Osteocyte (in vitro differentiated cells): ENCODE measurements at regions not wholly inside any gene's neighbourhood (a gene's known extent, or its start where the extent isn't known, plus 50 kb on each side); places are given as distances from the start of the nearest gene placed in this dataset.

Source experiments
- DNase-seq: peaks from one replicate; pipeline ENCODE4 v3.0.0; 2021; ENCODE audit warnings: mixed read lengths; ENCODE audit not compliant: unreplicated experiment; ENCODE audit errors: extremely low spot score
- H3K27ac Mint-ChIP-seq: one replicate; pipeline ENCODE4 v1.8.0; 2021; ENCODE audit warnings: mild to moderate bottlenecking, mixed read lengths; ENCODE audit not compliant: unreplicated experiment
- H3K27me3 Mint-ChIP-seq: one replicate; pipeline ENCODE4 v1.8.0; 2021; ENCODE audit warnings: mixed read lengths; ENCODE audit not compliant: unreplicated experiment
- H3K36me3 Mint-ChIP-seq: one replicate; pipeline ENCODE4 v1.8.0; 2021; ENCODE audit warnings: mixed read lengths; ENCODE audit not compliant: unreplicated experiment
- H3K4me1 Mint-ChIP-seq: one replicate; pipeline ENCODE4 v1.8.0; 2021; ENCODE audit warnings: mixed read lengths; ENCODE audit not compliant: unreplicated experiment
- H3K4me3 Mint-ChIP-seq: one replicate; pipeline ENCODE4 v1.8.0; 2021; ENCODE audit warnings: mild to moderate bottlenecking, moderate library complexity, mixed read lengths; ENCODE audit not compliant: unreplicated experiment
- H3K9me3 Mint-ChIP-seq: one replicate; pipeline ENCODE4 v1.8.0; 2021; ENCODE audit warnings: mixed read lengths; ENCODE audit not compliant: unreplicated experiment
- CTCF ChIP-seq: fragments of 200-600 bp; sonication (generic); IDR thresholded peaks from 2 replicates; pipeline ENCODE4 v1.5.0; 2021; ENCODE audit warnings: antibody characterized with exemption, mild to moderate bottlenecking, moderate library complexity

GRCh38 chr21:28310171-28310685 is 682.4 kb downstream of the LTN1 start:
- Mint-ChIP-seq H3K27ac (no peak overlapping the region), H3K36me3 (peaks cover 7% of the 10 kb centered on the region), H3K4me1 (peaks cover 17% of the 10 kb centered on the region), H3K9me3 (peaks cover 15% of the 10 kb centered on the region), H3K27me3 (no peaks in the 10 kb centered on the region), H3K4me3 (no peak overlapping the region)
- no peak for TF ChIP-seq CTCF
- no peak for DNase-seq

GRCh38 chr21:28309596-28309995 is 683.1 kb downstream of the LTN1 start:
- no peaks in the 10 kb centered on the region for H3K27me3 Mint-ChIP-seq
- peaks cover 15% of the 10 kb centered on the region for H3K9me3 Mint-ChIP-seq
- no peak overlapping the region for H3K4me3 Mint-ChIP-seq
- peaks cover 17% of the 10 kb centered on the region for H3K4me1 Mint-ChIP-seq
- TF ChIP-seq CTCF: no peak
- no peak overlapping the region for H3K27ac Mint-ChIP-seq
- peaks cover 7% of the 10 kb centered on the region for H3K36me3 Mint-ChIP-seq
- no peak for DNase-seq

GRCh38 chr21:28308516-28308915 is 684.2 kb downstream of the LTN1 start:
- no peak overlapping the region for H3K4me3 Mint-ChIP-seq
- no peak overlapping the region for H3K27ac Mint-ChIP-seq
- no peak for TF ChIP-seq CTCF
- H3K4me1 Mint-ChIP-seq: peaks cover 17% of the 10 kb centered on the region
- peaks cover 7% of the 10 kb centered on the region for H3K36me3 Mint-ChIP-seq
- DNase-seq: no peak
- peaks cover 15% of the 10 kb centered on the region for H3K9me3 Mint-ChIP-seq
- H3K27me3 Mint-ChIP-seq: no peaks in the 10 kb centered on the region

GRCh38 chr21:28299946-28300345 is 692.7 kb downstream of the LTN1 start:
- Mint-ChIP-seq H3K9me3 (peaks cover 13% of the 10 kb centered on the region), H3K4me3 (no peak overlapping the region), H3K27me3 (no peaks in the 10 kb centered on the region), H3K27ac (no peak overlapping the region), H3K4me1 (no peaks in the 10 kb centered on the region), H3K36me3 (no peaks in the 10 kb centered on the region)
- TF ChIP-seq CTCF: no peak
- DNase-seq: no peak

GRCh38 chr21:28298251-28298672 is 694.4 kb downstream of the LTN1 start:
- Mint-ChIP-seq H3K27me3 (no peaks in the 10 kb centered on the region), H3K36me3 (no peaks in the 10 kb centered on the region), H3K27ac (no peak overlapping the region), H3K9me3 (peaks cover 13% of the 10 kb centered on the region), H3K4me1 (peaks cover 10% of the 10 kb centered on the region), H3K4me3 (no peak overlapping the region)
- TF ChIP-seq CTCF: no peak
- no peak for DNase-seq
